Transverse colon (tissue), 4 donors: ENCODE measurements at regions not wholly inside any gene's neighbourhood (a gene's known extent, or its start where the extent isn't known, plus 50 kb on each side); places are given as distances from the start of the nearest gene placed in this dataset.

Experiments used
- DNase-seq: peaks from one replicate; pipeline ENCODE4 v3.0.0-alpha.2; 2019
- H3K27ac ChIP-seq, 4 donors: fragments of 200-600 bp; sonication (generic); 2 replicates each; pipeline ENCODE4 v1.5.1; 2016 to 2018; ENCODE audit warnings: inconsistent platforms in 4 of 4
- H3K27me3 ChIP-seq: fragments of 200-600 bp; sonication (generic); 2 replicates; pipeline ENCODE4 v1.5.1; 2017; ENCODE audit warnings: inconsistent platforms
- H3K36me3 ChIP-seq, 4 donors: fragments of 200-600 bp; sonication (generic); 2 replicates each; pipeline ENCODE4 v1.5.1; 2017 to 2019; ENCODE audit warnings: inconsistent platforms in 4 of 4
- H3K4me1 ChIP-seq, 4 donors: fragments of 200-600 bp; sonication (generic); 2 replicates each; pipeline ENCODE4 v1.5.1; 2017 to 2020; ENCODE audit warnings: inconsistent platforms in 4 of 4
- H3K4me3 ChIP-seq, 4 donors: fragments of 200-600 bp; sonication (generic); 1 replicate in 1 of 4; 2 replicates in 3 of 4; pipeline versions ENCODE4 v1.5.1 to v1.6.1; 2017 to 2019; ENCODE audit warnings: inconsistent platforms in 4 of 4
- H3K9me3 ChIP-seq, 2 donors: fragments of 200-600 bp; sonication (generic); 2 replicates each; pipeline ENCODE4 v1.5.1; 2017 to 2019; ENCODE audit warnings: inconsistent platforms in 2 of 2
- EP300 ChIP-seq: sonication (generic); formaldehyde crosslinking; IDR thresholded peaks from one replicate; pipeline ENCODE4 v1.6.1; 2017; ENCODE audit warnings: antibody characterized with exemption, low read depth
- POLR2A ChIP-seq: fragments of 450-650 bp; IDR thresholded peaks from one replicate; pipeline ENCODE4 v1.6.1; 2016; ENCODE audit warnings: antibody characterized with exemption, mild to moderate bottlenecking, moderate library complexity
- POLR2AphosphoS5 ChIP-seq, 3 donors: sonication (generic); formaldehyde crosslinking; IDR thresholded peaks; one replicate each; pipeline ENCODE4 v1.6.1; 2016; ENCODE audit warnings: antibody characterized with exemption in 3 of 3
- WGBS, 2 donors: methylation state at CpG; one replicate each; pipeline ENCODE4 v1.1.5; 2018; ENCODE audit warnings: low coverage in 1 of 2; 5-methylcytosine and 5-hydroxymethylcytosine counted together
- in situ Hi-C, 4 donors: fragments of 200-750 bp; cut with MboI; loops; one replicate each; pipeline versions ENCODE4 v1.15.0 to v1.15.1; 2017; ENCODE audit warnings: low sequenced_read_pairs in 3 of 4, low pct_ligation_motif_present in 1 of 4, low pct_unique_long_range_greater_than_20kb in 1 of 4
- intact Hi-C: fragments of 100-400 bp; cut with DNase I; formaldehyde crosslinking; loops from one replicate; pipeline ENCODE4 v1.15.1; 2023; ENCODE audit warnings: low total_unique reads
- TF ChIP-seq, protein P1 (sequence below), 5 experiments: fragments of 200-600 bp in 3 of 5; fragments of 450-650 bp in 2 of 5; sonication (generic) in 3 of 5; IDR thresholded peaks; 1 replicate in 2 of 5; 2 replicates in 3 of 5; pipeline ENCODE4 v1.5.1; 2016 to 2017; ENCODE audit warnings: antibody characterized with exemption in 5 of 5, inconsistent platforms in 3 of 5, mild to moderate bottlenecking in 2 of 5, moderate library complexity in 1 of 5

DNA sequence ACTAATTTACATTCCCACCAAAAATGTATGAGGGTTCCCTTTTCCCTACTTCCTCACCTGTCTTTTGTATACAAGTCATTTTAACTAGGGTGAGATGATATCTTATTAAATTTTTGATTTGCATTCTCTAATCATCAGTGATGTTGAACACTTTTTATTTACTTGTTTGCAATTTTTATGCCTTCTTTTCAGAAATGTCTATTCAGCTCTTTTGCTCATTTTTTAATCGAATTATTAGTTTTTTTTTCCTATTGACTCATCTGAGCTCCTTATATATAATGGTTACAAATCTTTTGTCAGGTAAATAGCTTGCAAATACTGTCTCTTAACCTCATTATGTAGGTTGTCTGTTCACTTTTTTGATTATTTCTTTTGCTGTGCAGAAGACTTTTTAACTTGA lies 269.4 kb downstream of the CDH19 start:
- Histone ChIP-seq H3K36me3 (no peaks in the 10 kb centered on the region), H3K9me3 (no peaks in the 10 kb centered on the region), H3K4me1 (no peaks in the 10 kb centered on the region), H3K27ac (no peak overlapping the region), H3K4me3 (no peak overlapping the region), H3K27me3 (no peaks in the 10 kb centered on the region)
- TF ChIP-seq POLR2A, result no peak
- TF ChIP-seq POLR2AphosphoS5 (IDR thresholded peaks at IDR 0.05), result no peak
- TF ChIP-seq, protein P1, sequence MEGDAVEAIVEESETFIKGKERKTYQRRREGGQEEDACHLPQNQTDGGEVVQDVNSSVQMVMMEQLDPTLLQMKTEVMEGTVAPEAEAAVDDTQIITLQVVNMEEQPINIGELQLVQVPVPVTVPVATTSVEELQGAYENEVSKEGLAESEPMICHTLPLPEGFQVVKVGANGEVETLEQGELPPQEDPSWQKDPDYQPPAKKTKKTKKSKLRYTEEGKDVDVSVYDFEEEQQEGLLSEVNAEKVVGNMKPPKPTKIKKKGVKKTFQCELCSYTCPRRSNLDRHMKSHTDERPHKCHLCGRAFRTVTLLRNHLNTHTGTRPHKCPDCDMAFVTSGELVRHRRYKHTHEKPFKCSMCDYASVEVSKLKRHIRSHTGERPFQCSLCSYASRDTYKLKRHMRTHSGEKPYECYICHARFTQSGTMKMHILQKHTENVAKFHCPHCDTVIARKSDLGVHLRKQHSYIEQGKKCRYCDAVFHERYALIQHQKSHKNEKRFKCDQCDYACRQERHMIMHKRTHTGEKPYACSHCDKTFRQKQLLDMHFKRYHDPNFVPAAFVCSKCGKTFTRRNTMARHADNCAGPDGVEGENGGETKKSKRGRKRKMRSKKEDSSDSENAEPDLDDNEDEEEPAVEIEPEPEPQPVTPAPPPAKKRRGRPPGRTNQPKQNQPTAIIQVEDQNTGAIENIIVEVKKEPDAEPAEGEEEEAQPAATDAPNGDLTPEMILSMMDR (IDR thresholded peaks at IDR 0.05), result no peak
- no peak for TF ChIP-seq EP300
- in situ Hi-C loops (no loop called here), intact Hi-C loops (no loop called here)
- DNase-seq, result no peak
- 54 to 74% methylated on average over 1 of the region's 1 CpG for WGBS, 2 donors

DNA sequence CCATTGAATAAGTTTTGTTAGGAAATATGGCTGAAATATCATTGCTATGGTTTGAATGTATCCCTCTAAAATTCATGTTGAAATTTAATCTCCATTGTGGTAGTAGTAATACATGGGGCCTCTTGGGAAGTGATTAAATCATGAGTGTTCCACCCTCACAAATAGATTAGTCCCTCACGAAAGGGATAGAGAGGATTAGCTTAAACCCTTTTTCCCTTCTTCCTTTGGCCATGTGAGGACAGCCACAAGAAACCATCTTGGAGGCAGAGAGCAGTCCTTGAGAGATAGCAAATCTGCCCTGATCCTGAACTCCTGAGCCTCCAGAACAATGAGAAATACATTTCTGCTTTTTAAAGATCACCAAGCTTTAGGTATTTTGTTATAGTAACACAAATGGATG lies 274.2 kb downstream of the CDH19 start:
- 63% methylated on average over 1 of the region's 1 CpG; no CpG with 5 or more reads in 1 of the 2 donors for WGBS, 2 donors
- Histone ChIP-seq H3K27ac (no peak overlapping the region), H3K4me1 (no peaks in the 10 kb centered on the region), H3K4me3 (no peak overlapping the region), H3K9me3 (no peaks in the 10 kb centered on the region), H3K36me3 (no peaks in the 10 kb centered on the region), H3K27me3 (no peaks in the 10 kb centered on the region)
- in situ Hi-C loops (no loop called here), intact Hi-C loops (no loop called here)
- DNase-seq, result no peak
- TF ChIP-seq POLR2A, result no peak
- TF ChIP-seq EP300, result no peak
- TF ChIP-seq, protein P1 (IDR thresholded peaks at IDR 0.05), result no peak

DNA sequence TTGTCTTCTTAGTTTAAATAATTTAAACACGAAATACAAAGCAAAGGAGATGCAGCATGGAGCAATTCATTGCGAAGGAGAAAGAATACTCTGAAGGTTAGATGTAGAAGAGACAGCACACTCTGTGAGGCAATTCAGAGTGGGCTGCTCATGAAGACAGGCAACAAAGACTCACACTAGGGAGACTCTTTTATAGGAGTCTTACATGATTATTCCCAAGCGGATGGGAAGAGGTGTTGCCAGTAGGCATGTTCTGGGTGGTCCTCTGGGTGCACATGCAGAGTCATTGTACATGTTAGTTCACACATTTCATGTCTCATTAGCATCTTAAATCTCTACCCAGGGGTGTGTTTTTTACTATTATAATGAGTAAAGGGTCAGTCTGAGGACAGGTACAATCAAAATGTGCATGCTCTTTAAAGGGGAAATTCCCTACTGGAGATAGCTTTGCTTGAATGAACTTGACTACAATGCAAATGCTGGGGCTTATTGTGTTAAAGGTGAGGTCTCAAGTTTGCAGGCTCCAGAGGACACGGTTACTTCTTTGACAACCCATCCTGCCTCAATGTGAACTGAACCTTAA lies 275.5 kb downstream of the CDH19 start:
- no peaks in the 10 kb centered on the region for H3K27me3 ChIP-seq
- no peak for DNase-seq
- H3K4me1 ChIP-seq, result no peaks in the 10 kb centered on the region
- H3K27ac ChIP-seq, result no peak overlapping the region
- H3K9me3 ChIP-seq, result no peaks in the 10 kb centered on the region
- 76 to 90% methylated on average over 4 of the region's 4 CpGs for WGBS, 2 donors
- in situ Hi-C loops (no loop called here), intact Hi-C loops (no loop called here)
- no peak for TF ChIP-seq POLR2A
- TF ChIP-seq, protein P1 (IDR thresholded peaks at IDR 0.05), result no peak
- no peak for TF ChIP-seq POLR2AphosphoS5 (IDR thresholded peaks at IDR 0.05)
- TF ChIP-seq EP300, result no peak
- H3K36me3 ChIP-seq, result no peaks in the 10 kb centered on the region
- H3K4me3 ChIP-seq, result no peak overlapping the region

DNA sequence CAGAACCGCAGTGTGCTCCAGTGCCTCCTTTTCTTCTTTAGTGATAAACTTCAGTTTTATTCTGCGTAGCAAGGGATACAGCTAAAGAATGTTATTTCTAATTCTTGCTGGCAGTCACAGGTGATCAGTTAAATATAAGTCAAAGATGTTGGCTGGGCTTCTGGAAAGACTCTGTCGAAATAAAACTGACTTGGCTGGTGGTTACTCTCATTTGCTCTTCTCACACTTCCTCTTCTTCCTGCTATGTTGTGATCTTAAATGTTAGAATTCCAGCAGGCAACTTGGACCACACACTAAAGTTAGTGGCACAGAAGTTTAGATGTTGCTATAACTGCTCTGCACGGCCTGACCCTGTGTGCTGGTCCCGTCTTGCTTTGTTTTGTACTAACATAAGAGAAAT lies 278.6 kb downstream of the CDH19 start:
- no peaks in the 10 kb centered on the region for H3K9me3 ChIP-seq
- H3K27me3 ChIP-seq, result no peaks in the 10 kb centered on the region
- no peaks in the 10 kb centered on the region for H3K4me1 ChIP-seq
- no peaks in the 10 kb centered on the region for H3K36me3 ChIP-seq
- no peak for DNase-seq
- no peak for TF ChIP-seq EP300
- no peak for TF ChIP-seq POLR2A
- TF ChIP-seq, protein P1 (IDR thresholded peaks at IDR 0.05), result no peak
- no peak for TF ChIP-seq POLR2AphosphoS5 (IDR thresholded peaks at IDR 0.05)
- in situ Hi-C loops, result no loop called here
- H3K4me3 ChIP-seq, result no peak overlapping the region
- H3K27ac ChIP-seq, result no peak overlapping the region
- intact Hi-C loops, result no loop called here
- WGBS, 2 donors, result 61 to 62% methylated on average over 5 of the region's 5 CpGs
